Astrocyte (in vitro differentiated cells and primary cell): ENCODE measurements at regions not wholly inside any gene's neighbourhood (a gene's known extent, or its start where the extent isn't known, plus 50 kb on each side); places are given as distances from the start of the nearest gene placed in this dataset.

ENCODE experiments used
- CTCF ChIP-seq: IDR thresholded peaks from 2 replicates; pipeline ENCODE4 v1.5.1; 2011; ENCODE audit warnings: low read depth, mild to moderate bottlenecking, inconsistent platforms, low read length, moderate library complexity; ENCODE audit not compliant: insufficient read depth
- EZH2 ChIP-seq: IDR thresholded peaks from 2 replicates; pipeline ENCODE4 v1.6.1; 2012; ENCODE audit warnings: mild to moderate bottlenecking, low read length, inconsistent platforms; ENCODE audit not compliant: insufficient read depth

- TF ChIP-seq EZH2 (no peak), CTCF (no peak)
These were observed 371.5 kb downstream of the LRIG3 start for GRCh38 chr12:58548801-58549200.
